CD14-positive monocyte (primary cell): ENCODE measurements at regions not wholly inside any gene's neighbourhood (a gene's known extent, or its start where the extent isn't known, plus 50 kb on each side); places are given as distances from the start of the nearest gene placed in this dataset.

ENCODE experiments used
- DNase-seq, 3 donors: peaks; one replicate each; pipeline ENCODE4 v3.0.0-alpha.2; 2011 to 2022
- H2AFZ ChIP-seq: 2 replicates; pipeline ENCODE4 v1.6.0; 2012; ENCODE audit warnings: mild to moderate bottlenecking, low read depth, low read length, inconsistent platforms; ENCODE audit not compliant: insufficient read depth, poor library complexity, severe bottlenecking
- H3K27ac ChIP-seq, 2 donors: 1 replicate in 1 of 2; 2 replicates in 1 of 2; pipeline ENCODE4 v1.5.1; 2012 to 2013; ENCODE audit warnings: low read length in 2 of 2, control low read depth in 1 of 2, inconsistent platforms in 1 of 2, low read depth in 1 of 2, mild to moderate bottlenecking in 1 of 2
- H3K27me3 ChIP-seq, 2 donors: one replicate each; pipeline versions ENCODE4 v1.6.0 to v1.6.1; 2011 to 2013; ENCODE audit warnings: low read length in 2 of 2; ENCODE audit not compliant: control insufficient read depth in 2 of 2, insufficient read depth in 2 of 2
- H3K36me3 ChIP-seq, 2 donors: replicated peaks in 1 of 2; 1 replicate in 1 of 2; 2 replicates in 1 of 2; pipeline versions ENCODE4 v1.5.1 to v1.6.1; 2012 to 2013; ENCODE audit warnings: low read length in 2 of 2, control low read depth in 1 of 2, inconsistent platforms in 1 of 2, mild to moderate bottlenecking in 1 of 2; ENCODE audit not compliant: insufficient read depth in 2 of 2, control insufficient read depth in 1 of 2
- H3K4me1 ChIP-seq, 2 donors: 1 replicate in 1 of 2; 2 replicates in 1 of 2; pipeline versions ENCODE4 v1.5.1 to v1.6.1; 2012 to 2013; ENCODE audit warnings: low read length in 2 of 2, control low read depth in 1 of 2, inconsistent platforms in 1 of 2, mild to moderate bottlenecking in 1 of 2, moderate library complexity in 1 of 2; ENCODE audit not compliant: insufficient read depth in 2 of 2, control insufficient read depth in 1 of 2
- H3K4me2 ChIP-seq: replicated peaks from 2 replicates; pipeline ENCODE3; 2012; ENCODE audit warnings: low read length, moderate library complexity, mild to moderate bottlenecking; ENCODE audit not compliant: poor library complexity, severe bottlenecking; ENCODE audit errors: extremely low read depth
- H3K4me3 ChIP-seq, 3 experiments: fragments of 200-600 bp in 1 of 3; sonication (generic) in 1 of 3; replicated peaks in 1 of 3; 1 replicate in 2 of 3; 2 replicates in 1 of 3; pipeline ENCODE4 v1.5.1; 2011 to 2013; ENCODE audit warnings: low read length in 3 of 3, mild to moderate bottlenecking in 3 of 3, control low read depth in 2 of 3, low read depth in 2 of 3, inconsistent platforms in 1 of 3, moderate library complexity in 1 of 3
- H3K79me2 ChIP-seq: 2 replicates; pipeline ENCODE4 v1.6.0; 2012; ENCODE audit warnings: mild to moderate bottlenecking, control low read depth, inconsistent platforms, low read length, moderate library complexity; ENCODE audit not compliant: insufficient read depth
- H3K9ac ChIP-seq: 2 replicates; pipeline ENCODE4 v1.6.0; 2017; ENCODE audit warnings: low read length, mild to moderate bottlenecking; ENCODE audit not compliant: insufficient read depth, poor library complexity, severe bottlenecking
- H3K9me3 ChIP-seq, 2 donors: replicated peaks in 1 of 2; 1 replicate in 1 of 2; 2 replicates in 1 of 2; pipeline versions ENCODE4 v1.5.1 to v1.6.1; 2012 to 2013; ENCODE audit warnings: low read length in 2 of 2, control low read depth in 1 of 2; ENCODE audit not compliant: control insufficient read depth in 1 of 2, insufficient read depth in 1 of 2
- H4K20me1 ChIP-seq: 2 replicates; pipeline ENCODE4 v1.6.0; 2012; ENCODE audit warnings: mild to moderate bottlenecking, low read length, control low read depth, moderate library complexity; ENCODE audit not compliant: insufficient read depth
- H3K27ac Mint-ChIP-seq, 7 donors: one replicate each; pipeline ENCODE4 v1.8.0; 2020; ENCODE audit warnings: mild to moderate bottlenecking in 7 of 7, mixed read lengths in 7 of 7, moderate library complexity in 6 of 7, inconsistent platforms in 2 of 7
- H3K27me3 Mint-ChIP-seq, 3 donors: one replicate each; pipeline ENCODE4 v1.8.0; 2021 to 2022; ENCODE audit warnings: low read depth in 3 of 3, mild to moderate bottlenecking in 3 of 3, mixed read lengths in 3 of 3, moderate library complexity in 3 of 3, inconsistent platforms in 1 of 3
- H3K36me3 Mint-ChIP-seq, 2 donors: one replicate each; pipeline ENCODE4 v1.8.0; 2020; ENCODE audit warnings: mixed read lengths in 2 of 2, inconsistent platforms in 1 of 2, mild to moderate bottlenecking in 1 of 2
- H3K4me1 Mint-ChIP-seq: one replicate; pipeline ENCODE4 v1.8.0; 2020; ENCODE audit warnings: mild to moderate bottlenecking, mixed read lengths
- H3K4me3 Mint-ChIP-seq, 2 donors: one replicate each; pipeline ENCODE4 v1.8.0; 2020; ENCODE audit warnings: mild to moderate bottlenecking in 2 of 2, mixed read lengths in 2 of 2, moderate library complexity in 1 of 2
- H3K9me3 Mint-ChIP-seq, 7 donors: one replicate each; pipeline ENCODE4 v1.8.0; 2020 to 2022; ENCODE audit warnings: mixed read lengths in 7 of 7, mild to moderate bottlenecking in 6 of 7, moderate library complexity in 6 of 7, inconsistent platforms in 2 of 7
- CTCF ChIP-seq: fragments of 200-600 bp; IDR thresholded peaks from one replicate; pipeline ENCODE4 v1.8.0; 2022; ENCODE audit warnings: antibody characterized with exemption, mild to moderate bottlenecking
- WGBS: methylation state at CpG from one replicate; pipeline ENCODE4 v1.1.5; 2013; ENCODE audit warnings: missing lambda C conversion rate; ENCODE audit not compliant: insufficient coverage; 5-methylcytosine and 5-hydroxymethylcytosine counted together
- intact Hi-C, 2 donors: fragments of 100-400 bp; cut with micrococcal nuclease; formaldehyde crosslinking; loops; one replicate each; pipeline versions ENCODE4 v1.15.0 to v1.15.1; 2023

DNA sequence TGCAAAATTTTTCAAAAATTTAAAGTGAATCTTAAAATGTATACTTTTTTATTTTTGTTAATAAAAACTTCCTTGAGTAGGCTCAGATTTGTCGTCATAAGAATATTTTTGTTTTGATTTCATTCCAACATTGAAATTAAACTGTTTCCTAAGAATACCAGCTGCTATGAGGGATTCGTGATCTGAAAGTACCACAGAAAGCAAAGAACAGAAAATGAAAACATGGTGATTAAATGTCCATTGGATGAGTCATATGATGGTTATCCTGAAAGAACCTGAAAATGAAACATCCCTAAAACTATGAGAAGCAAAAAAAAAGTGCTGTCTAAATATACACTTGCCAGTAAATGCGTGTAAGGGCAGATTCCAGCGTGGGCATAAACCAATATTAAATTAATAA is 143.8 kb downstream of the GMNC start:
- WGBS: no CpG with 5 or more reads among the region's 4 CpGs
- TF ChIP-seq CTCF: no peak
- H3K27ac ChIP-seq: no peak overlapping the region
- no peak overlapping the region for H3K4me3 Mint-ChIP-seq
- no peaks in the 10 kb centered on the region for H3K4me1 ChIP-seq
- no peak overlapping the region for H3K9ac ChIP-seq
- no peaks in the 10 kb centered on the region for H3K79me2 ChIP-seq
- no peak overlapping the region for H2AFZ ChIP-seq
- no peaks in the 10 kb centered on the region for H3K27me3 ChIP-seq
- H3K4me2 ChIP-seq: no peak overlapping the region
- H3K9me3 ChIP-seq: no peaks in the 10 kb centered on the region
- H3K4me1 Mint-ChIP-seq: no peaks in the 10 kb centered on the region
- no peaks in the 10 kb centered on the region for H4K20me1 ChIP-seq
- no peak overlapping the region for H3K4me3 ChIP-seq
- DNase-seq: no peak
- intact Hi-C loops: no loop called here
- no peaks in the 10 kb centered on the region for H3K27me3 Mint-ChIP-seq
- H3K36me3 ChIP-seq: no peaks in the 10 kb centered on the region
- no peaks in the 10 kb centered on the region for H3K36me3 Mint-ChIP-seq
- H3K9me3 Mint-ChIP-seq: peaks cover 0 to 2% (median 0%) of the 10 kb centered on the region in 7 donors
- no peak overlapping the region for H3K27ac Mint-ChIP-seq

GRCh38 chr3:190718097-190718496 is 144.4 kb downstream of the GMNC start:
- Histone ChIP-seq H3K36me3 (no peaks in the 10 kb centered on the region), H3K79me2 (no peaks in the 10 kb centered on the region), H4K20me1 (no peaks in the 10 kb centered on the region), H3K27me3 (no peaks in the 10 kb centered on the region), H3K4me1 (no peaks in the 10 kb centered on the region), H2AFZ (no peak overlapping the region), H3K4me3 (no peak overlapping the region), H3K4me2 (no peak overlapping the region), H3K9ac (no peak overlapping the region), H3K9me3 (no peaks in the 10 kb centered on the region), H3K27ac (no peak overlapping the region)
- WGBS: 100% methylated on average over 1 of the region's 5 CpGs
- Mint-ChIP-seq H3K4me1 (no peaks in the 10 kb centered on the region), H3K9me3 (peaks cover 0 to 2% (median 0%) of the 10 kb centered on the region in 7 donors), H3K4me3 (no peak overlapping the region), H3K27me3 (no peaks in the 10 kb centered on the region), H3K27ac (no peak overlapping the region), H3K36me3 (no peaks in the 10 kb centered on the region)
- DNase-seq: no peak
- intact Hi-C loops: no loop called here
- TF ChIP-seq CTCF: no peak
